DMS53 (cell line): ENCODE measurements at regions not wholly inside any gene's neighbourhood (a gene's known extent, or its start where the extent isn't known, plus 50 kb on each side); places are given as distances from the start of the nearest gene placed in this dataset.
"Not testable (repeated sequence)": the region's sequence is repeated elsewhere in the genome, so short reads cannot be mapped to it uniquely, and the experiment has no call there.

Source experiments
- DNase-seq: peaks from one replicate; lab custom pipeline; 2025; lab: John Stamatoyannopoulos, UW

GRCh38 chr21:20341431-20341830 is 656.8 kb upstream of the NCAM2 start:
- no peak for DNase-seq

- no peak for DNase-seq
These were observed 655.0 kb upstream of the NCAM2 start for GRCh38 chr21:20343186-20343585.

GRCh38 chr21:20351138-20351537 is 647.1 kb upstream of the NCAM2 start:
- no peak for DNase-seq

GRCh38 chr21:20353351-20353750 is 644.9 kb upstream of the NCAM2 start:
- DNase-seq: peak; percentile 10

GRCh38 chr21:20373031-20373430 is 625.2 kb upstream of the NCAM2 start:
- no peak for DNase-seq

GRCh38 chr21:20377250-20377649 is 621.0 kb upstream of the NCAM2 start:
- DNase-seq: no peak

- peak; percentile 3 for DNase-seq
These were observed 609.8 kb upstream of the NCAM2 start for GRCh38 chr21:20388400-20388799.

- no peak for DNase-seq
These were observed 601.4 kb upstream of the NCAM2 start for GRCh38 chr21:20396798-20397197.

GRCh38 chr21:20404915-20405314 is 593.3 kb upstream of the NCAM2 start:
- DNase-seq: no peak

- no peak for DNase-seq
These were observed 579.9 kb upstream of the NCAM2 start for GRCh38 chr21:20418353-20418752.

GRCh38 chr21:20419772-20420171 is 578.4 kb upstream of the NCAM2 start:
- DNase-seq: no peak

GRCh38 chr21:20424943-20425342 is 573.3 kb upstream of the NCAM2 start:
- peak; percentile 12 for DNase-seq

- DNase-seq: no peak
These were observed 572.4 kb upstream of the NCAM2 start for GRCh38 chr21:20425856-20426255.

GRCh38 chr21:20440338-20440737 is 557.9 kb upstream of the NCAM2 start:
- DNase-seq: peak; percentile 10

GRCh38 chr21:20443558-20444155 is 554.6 kb upstream of the NCAM2 start:
- DNase-seq: peak; percentile 67

GRCh38 chr21:20445971-20446370 is 552.2 kb upstream of the NCAM2 start:
- no peak for DNase-seq

- DNase-seq: no peak
These were observed 547.2 kb upstream of the NCAM2 start for GRCh38 chr21:20451046-20451445.

GRCh38 chr21:20452935-20453334 is 545.3 kb upstream of the NCAM2 start:
- DNase-seq: no peak

GRCh38 chr21:20459838-20460237 is 538.4 kb upstream of the NCAM2 start:
- peak; percentile 25 for DNase-seq

GRCh38 chr21:20463362-20463761 is 534.8 kb upstream of the NCAM2 start:
- no peak for DNase-seq

- DNase-seq: no peak
These were observed 528.8 kb upstream of the NCAM2 start for GRCh38 chr21:20469361-20469760.

- no peak for DNase-seq
These were observed 511.9 kb upstream of the NCAM2 start for GRCh38 chr21:20486303-20486702.

GRCh38 chr21:20502915-20503314 is 495.3 kb upstream of the NCAM2 start:
- DNase-seq: not testable (repeated sequence)

GRCh38 chr21:20507783-20508182 is 490.4 kb upstream of the NCAM2 start:
- no peak for DNase-seq
